HuH-7 (cell line): ENCODE measurements at regions not wholly inside any gene's neighbourhood (a gene's known extent, or its start where the extent isn't known, plus 50 kb on each side); places are given as distances from the start of the nearest gene placed in this dataset.
"Not testable (repeated sequence)": the region's sequence is repeated elsewhere in the genome, so short reads cannot be mapped to it uniquely, and the experiment has no call there.

Source experiments
- DNase-seq: peaks from one replicate; pipeline ENCODE4 v3.0.0; 2011; ENCODE audit warnings: low spot score

DNA sequence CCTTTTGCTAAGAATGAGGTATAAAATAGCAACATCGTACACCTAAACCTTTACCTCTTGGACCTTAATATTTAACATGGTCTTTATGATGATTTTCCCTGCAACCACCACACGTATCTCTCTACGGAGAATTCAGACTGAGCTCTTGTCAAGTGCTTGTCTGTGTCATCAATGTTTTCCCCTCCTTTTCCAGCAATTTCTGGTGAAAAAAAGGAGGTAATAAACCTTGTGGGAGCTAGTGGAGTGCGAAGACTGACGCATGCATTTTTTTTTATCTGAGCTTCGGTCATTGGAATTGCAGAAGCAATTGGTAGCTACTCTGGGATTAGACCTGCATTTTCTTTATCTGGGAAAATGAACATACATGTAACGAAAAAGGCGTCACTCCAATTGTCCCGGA is 527.6 kb downstream of the TMEM114 start:
- DNase-seq, result no peak

DNA sequence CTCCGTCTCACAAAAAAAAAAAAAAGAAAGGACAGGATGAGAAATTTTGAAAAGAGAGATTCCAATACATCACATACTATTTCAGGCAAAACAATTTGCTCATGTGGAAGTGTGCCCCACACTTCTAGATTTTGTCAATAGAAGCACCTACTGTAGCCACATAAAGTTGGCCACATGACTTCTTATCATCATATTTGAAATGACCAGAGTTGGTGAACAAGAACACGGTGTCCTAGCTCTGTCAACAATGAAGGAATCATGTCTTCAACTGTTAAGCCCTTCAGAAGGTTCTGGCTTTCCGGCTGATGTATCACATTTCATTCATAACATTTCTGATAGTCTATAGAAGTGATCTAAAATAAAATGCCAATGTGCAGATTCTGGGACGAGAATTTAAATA is 534.5 kb downstream of the TMEM114 start:
- DNase-seq, result no peak

DNA sequence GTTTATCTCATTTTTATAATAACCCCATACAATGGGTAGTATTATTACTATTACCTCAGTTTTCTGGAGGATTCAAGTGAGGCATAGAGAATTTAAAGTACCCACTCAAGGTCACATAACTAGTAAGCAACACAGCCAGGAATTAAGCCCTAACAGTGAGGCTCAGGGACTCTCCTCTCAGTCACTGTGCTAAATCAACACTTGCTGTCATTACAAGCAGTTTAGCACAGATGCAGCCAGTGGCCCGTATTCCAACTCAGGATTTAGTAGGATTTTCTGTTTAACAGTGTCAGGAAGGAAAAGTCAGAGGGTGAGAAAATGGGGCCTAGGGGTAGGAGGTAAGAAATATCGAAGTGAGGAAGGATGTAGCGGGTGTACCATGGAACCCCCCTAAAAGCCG is 536.9 kb downstream of the TMEM114 start:
- no peak for DNase-seq

DNA sequence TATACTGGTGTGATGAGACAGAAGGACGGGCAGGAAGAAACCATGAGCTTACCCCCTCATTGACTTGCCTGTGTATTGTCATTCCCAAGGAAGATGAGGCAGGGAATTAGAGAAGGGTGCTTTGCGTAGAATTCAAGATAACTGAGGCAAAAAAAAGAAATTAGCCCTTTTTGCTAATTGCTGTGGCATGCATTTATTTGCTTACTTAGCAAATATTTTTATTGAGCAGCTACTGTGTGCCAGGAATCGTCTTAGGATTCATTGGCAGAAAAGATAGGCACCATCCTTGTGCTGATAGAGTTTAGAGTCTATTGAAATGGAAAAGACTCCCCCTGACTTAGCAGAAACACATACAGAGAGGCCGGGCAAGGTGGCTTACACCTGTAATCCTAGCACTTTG is 541.9 kb downstream of the TMEM114 start:
- DNase-seq, result no peak

DNA sequence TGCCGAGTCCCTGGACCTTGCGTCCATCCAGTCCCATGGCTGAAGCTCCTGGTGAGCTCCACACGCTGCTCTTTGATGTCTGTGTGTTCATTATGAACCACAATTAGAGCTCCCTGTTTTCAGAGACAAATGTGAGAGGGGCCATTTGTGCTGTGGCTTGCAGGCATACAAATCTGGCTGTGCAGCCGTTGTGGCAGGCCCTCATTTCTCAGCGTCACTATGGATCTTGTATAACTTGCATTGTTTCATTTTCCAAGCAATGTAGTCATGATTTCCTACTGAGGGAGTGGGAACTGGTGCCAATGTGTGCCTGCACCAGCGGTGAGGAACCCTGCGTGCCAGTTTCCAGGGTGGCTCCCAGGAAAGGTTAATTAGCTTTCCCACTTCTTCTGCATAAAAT is 542.6 kb downstream of the TMEM114 start:
- DNase-seq, result no peak

DNA sequence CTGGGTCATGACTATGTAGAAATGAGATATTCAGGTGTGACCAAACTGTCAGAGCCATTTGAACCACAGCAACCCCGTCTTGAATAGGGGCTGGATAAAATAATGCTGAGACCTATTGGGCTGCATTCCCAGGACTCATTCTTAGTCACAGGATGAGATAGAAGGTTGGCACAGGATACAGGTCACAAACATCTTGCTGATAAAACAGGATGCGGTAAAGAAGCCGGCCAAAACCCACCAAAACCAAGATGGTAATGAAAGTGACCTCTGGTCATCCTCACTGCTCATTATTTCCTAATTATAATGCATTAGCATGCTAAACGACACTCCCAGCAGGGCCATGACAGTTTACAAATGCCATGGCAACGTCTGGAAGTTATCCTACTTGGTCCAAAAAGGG is 545.5 kb downstream of the TMEM114 start:
- DNase-seq, result no peak

DNA sequence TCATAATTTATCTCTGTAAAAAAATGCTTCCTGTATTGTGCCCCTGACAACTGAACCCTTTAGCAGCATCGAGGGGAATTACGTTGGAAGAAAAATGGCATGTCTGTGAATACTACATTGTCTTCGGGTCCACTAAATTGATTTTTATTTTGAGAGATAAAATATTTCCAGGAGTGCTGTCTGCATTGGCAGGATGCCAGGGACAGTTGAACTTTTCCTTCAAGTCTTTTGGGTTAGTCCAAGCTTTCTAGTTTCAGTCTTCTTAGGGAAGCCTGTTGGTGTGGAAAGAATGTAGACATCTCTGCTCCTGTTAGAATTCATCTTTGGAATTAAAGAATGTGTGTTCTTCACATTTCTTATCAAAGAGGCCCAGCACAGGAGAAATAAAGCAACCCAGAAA is 557.9 kb downstream of the TMEM114 start:
- no peak for DNase-seq

GRCh38 chr16:8030004-8030403 is 560.3 kb downstream of the TMEM114 start:
- not testable (repeated sequence) for DNase-seq

GRCh38 chr16:8026450-8026849 is 563.9 kb downstream of the TMEM114 start:
- DNase-seq, result no peak

GRCh38 chr16:8023326-8023725 is 567.0 kb downstream of the TMEM114 start:
- DNase-seq, result no peak

- no peak for DNase-seq
Measured at GRCh38 chr16:8005096-8005860, 585.0 kb downstream of the TMEM114 start.

GRCh38 chr16:7998789-7999453 is 591.4 kb downstream of the TMEM114 start:
- DNase-seq, result no peak

GRCh38 chr16:7997966-7998365 is 592.3 kb downstream of the TMEM114 start:
- no peak for DNase-seq

DNA sequence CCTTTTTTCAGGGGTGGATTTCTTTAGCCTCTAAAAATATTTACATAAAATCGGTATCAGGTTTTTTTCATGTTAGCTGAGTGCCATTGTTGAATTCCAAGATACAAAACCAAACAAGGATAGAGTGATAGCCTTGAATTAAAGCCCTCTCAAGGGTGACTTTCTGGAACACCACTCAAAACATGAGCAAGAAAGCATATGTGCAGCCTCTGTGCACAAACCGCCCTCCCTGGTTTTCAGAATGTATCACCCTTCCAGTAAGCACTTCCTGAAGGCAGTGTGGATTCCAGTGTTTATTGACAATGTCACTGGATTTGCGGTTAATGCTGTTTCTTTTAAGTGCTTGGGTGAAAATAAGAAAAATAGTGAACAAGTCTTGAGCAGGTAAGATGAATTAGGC is 597.7 kb downstream of the TMEM114 start:
- no peak for DNase-seq

GRCh38 chr16:7990626-7991260 is 599.6 kb downstream of the TMEM114 start:
- no peak for DNase-seq

DNA sequence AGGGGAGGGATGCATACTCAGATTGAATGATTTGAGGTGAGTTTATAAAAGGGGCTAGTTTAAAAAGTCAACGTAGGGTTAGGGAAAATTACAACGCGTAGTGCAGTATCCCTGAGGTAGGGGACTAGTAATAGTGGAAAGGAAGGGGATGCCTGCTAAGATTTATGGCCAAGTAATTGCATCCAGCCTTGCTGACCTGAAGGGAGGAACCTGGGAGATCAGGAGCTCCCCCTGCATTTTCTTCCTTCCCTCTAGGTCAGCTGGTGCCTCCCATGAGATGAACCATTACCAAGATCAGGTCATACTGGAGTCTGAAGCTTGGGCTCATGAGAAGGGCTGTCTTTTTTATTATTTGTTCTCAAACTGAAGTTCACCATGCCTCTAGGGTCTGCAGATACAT is 606.6 kb downstream of the TMEM114 start:
- no peak for DNase-seq

DNA sequence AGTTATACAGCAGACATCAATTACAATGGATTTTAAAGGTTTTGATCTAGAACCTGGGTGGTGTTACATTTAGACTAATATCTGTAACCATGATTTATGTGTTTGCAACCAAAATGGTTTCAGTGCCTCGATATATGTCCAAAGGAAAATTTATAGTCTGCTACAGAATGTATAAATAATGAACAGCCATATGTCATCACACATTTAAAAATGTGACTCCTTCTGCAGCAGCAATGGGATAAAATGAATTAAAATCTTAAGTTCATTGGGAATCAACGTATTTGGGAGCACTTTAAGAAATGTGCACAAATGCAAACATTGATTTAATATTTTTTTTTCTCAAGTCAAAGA is 610.2 kb downstream of the TMEM114 start:
- no peak for DNase-seq

- DNase-seq, result no peak
Measured at GRCh38 chr16:7979448-7980132, 610.7 kb downstream of the TMEM114 start.

DNA sequence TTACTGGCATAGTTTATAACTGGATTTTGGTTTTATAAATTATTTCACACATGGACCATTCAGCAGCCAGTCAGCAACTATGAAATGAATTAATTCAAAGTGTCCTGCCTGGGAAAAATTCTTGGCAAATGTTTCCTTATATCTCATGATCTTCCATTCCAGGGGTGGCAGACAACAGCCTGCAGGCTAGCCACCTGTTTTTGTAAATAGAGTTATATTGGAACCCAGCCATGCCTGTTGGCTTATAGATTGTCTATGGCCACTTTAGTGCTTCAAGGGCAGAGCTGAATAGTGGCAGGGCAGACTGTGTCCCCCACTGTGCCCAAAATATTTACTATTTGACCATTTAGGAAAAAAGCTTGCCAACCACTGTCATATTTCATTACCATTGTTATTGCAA is 613.7 kb downstream of the TMEM114 start:
- DNase-seq, result no peak

DNA sequence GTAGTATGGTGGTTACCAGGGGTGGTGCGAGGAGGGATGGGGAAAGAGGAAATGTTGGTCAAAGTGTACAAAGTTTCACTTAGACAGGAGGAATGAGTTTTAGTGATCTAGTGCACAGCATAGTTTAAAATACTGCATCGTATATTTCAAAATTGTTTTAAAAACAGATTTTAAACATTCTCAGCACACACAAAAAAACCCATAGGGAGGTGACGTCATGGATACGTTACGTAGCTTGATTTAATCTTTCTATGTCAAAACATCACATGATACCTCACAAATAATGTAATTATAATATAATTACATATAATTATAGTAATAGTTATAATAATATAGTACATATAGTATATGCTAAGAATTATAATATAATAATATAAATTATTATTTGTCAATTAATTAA is 614.2 kb downstream of the TMEM114 start:
- no peak for DNase-seq

DNA sequence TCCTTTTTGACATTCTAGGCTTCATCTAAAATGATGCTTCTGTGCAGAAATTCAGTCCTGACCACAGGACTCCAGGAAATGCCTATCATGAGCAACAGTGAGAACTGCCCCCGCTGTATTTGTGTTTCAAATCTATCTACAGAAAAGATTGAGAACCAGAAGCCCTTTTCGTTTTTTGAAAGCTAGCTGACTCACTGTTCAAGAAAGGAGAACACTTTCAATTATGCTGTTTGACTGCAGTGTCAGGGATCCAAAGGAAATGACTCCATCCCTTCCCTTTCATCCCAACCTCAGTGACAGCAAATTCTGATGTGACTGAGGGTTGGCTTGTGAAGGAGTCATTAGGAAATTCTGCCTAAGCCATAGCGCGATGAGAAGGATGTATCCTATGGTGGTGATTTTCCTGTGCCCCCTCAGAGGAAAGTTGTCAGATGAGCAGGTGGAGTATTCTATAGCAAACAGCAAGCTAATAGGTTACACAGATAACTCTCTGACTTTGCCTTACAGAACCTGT is 622.3 kb downstream of the TMEM114 start:
- DNase-seq, result no peak

GRCh38 chr16:7964744-7965143 is 625.6 kb downstream of the TMEM114 start:
- DNase-seq, result no peak

DNA sequence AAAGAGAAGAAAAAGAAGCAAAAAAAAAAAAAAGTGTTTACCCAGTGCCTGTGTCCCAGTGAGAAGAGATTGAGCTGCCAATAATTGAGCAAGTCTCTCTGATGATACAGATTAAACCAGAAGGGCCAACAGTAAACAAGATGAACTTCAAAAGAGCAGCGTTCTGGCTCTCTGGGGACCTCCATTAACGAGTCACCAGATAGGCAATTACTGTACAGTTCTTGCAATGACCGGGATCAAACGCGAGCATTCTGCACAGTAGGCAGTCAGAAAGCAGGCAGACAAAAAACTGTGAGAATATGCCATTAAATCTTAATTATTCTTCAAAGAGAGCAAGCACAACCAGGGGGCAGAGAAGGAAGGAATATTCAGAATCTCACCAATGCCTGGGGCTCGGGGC is 626.1 kb downstream of the TMEM114 start:
- no peak for DNase-seq
